CD14-positive monocyte (primary cell): ENCODE measurements at regions not wholly inside any gene's neighbourhood (a gene's known extent, or its start where the extent isn't known, plus 50 kb on each side); places are given as distances from the start of the nearest gene placed in this dataset.

Experiments
- DNase-seq, 3 donors: peaks; one replicate each; pipeline ENCODE4 v3.0.0-alpha.2; 2011 to 2022
- H2AFZ ChIP-seq: 2 replicates; pipeline ENCODE4 v1.6.0; 2012; ENCODE audit warnings: mild to moderate bottlenecking, low read depth, low read length, inconsistent platforms; ENCODE audit not compliant: insufficient read depth, poor library complexity, severe bottlenecking
- H3K27ac ChIP-seq, 2 donors: 1 replicate in 1 of 2; 2 replicates in 1 of 2; pipeline ENCODE4 v1.5.1; 2012 to 2013; ENCODE audit warnings: low read length in 2 of 2, control low read depth in 1 of 2, inconsistent platforms in 1 of 2, low read depth in 1 of 2, mild to moderate bottlenecking in 1 of 2
- H3K27me3 ChIP-seq, 2 donors: one replicate each; pipeline versions ENCODE4 v1.6.0 to v1.6.1; 2011 to 2013; ENCODE audit warnings: low read length in 2 of 2; ENCODE audit not compliant: control insufficient read depth in 2 of 2, insufficient read depth in 2 of 2
- H3K36me3 ChIP-seq, 2 donors: replicated peaks in 1 of 2; 1 replicate in 1 of 2; 2 replicates in 1 of 2; pipeline versions ENCODE4 v1.5.1 to v1.6.1; 2012 to 2013; ENCODE audit warnings: low read length in 2 of 2, control low read depth in 1 of 2, inconsistent platforms in 1 of 2, mild to moderate bottlenecking in 1 of 2; ENCODE audit not compliant: insufficient read depth in 2 of 2, control insufficient read depth in 1 of 2
- H3K4me1 ChIP-seq, 2 donors: 1 replicate in 1 of 2; 2 replicates in 1 of 2; pipeline versions ENCODE4 v1.5.1 to v1.6.1; 2012 to 2013; ENCODE audit warnings: low read length in 2 of 2, control low read depth in 1 of 2, inconsistent platforms in 1 of 2, mild to moderate bottlenecking in 1 of 2, moderate library complexity in 1 of 2; ENCODE audit not compliant: insufficient read depth in 2 of 2, control insufficient read depth in 1 of 2
- H3K4me2 ChIP-seq: replicated peaks from 2 replicates; pipeline ENCODE3; 2012; ENCODE audit warnings: low read length, moderate library complexity, mild to moderate bottlenecking; ENCODE audit not compliant: poor library complexity, severe bottlenecking; ENCODE audit errors: extremely low read depth
- H3K4me3 ChIP-seq, 3 experiments: fragments of 200-600 bp in 1 of 3; sonication (generic) in 1 of 3; replicated peaks in 1 of 3; 1 replicate in 2 of 3; 2 replicates in 1 of 3; pipeline ENCODE4 v1.5.1; 2011 to 2013; ENCODE audit warnings: low read length in 3 of 3, mild to moderate bottlenecking in 3 of 3, control low read depth in 2 of 3, low read depth in 2 of 3, inconsistent platforms in 1 of 3, moderate library complexity in 1 of 3
- H3K79me2 ChIP-seq: 2 replicates; pipeline ENCODE4 v1.6.0; 2012; ENCODE audit warnings: mild to moderate bottlenecking, control low read depth, inconsistent platforms, low read length, moderate library complexity; ENCODE audit not compliant: insufficient read depth
- H3K9ac ChIP-seq: 2 replicates; pipeline ENCODE4 v1.6.0; 2017; ENCODE audit warnings: low read length, mild to moderate bottlenecking; ENCODE audit not compliant: insufficient read depth, poor library complexity, severe bottlenecking
- H3K9me3 ChIP-seq, 2 donors: replicated peaks in 1 of 2; 1 replicate in 1 of 2; 2 replicates in 1 of 2; pipeline versions ENCODE4 v1.5.1 to v1.6.1; 2012 to 2013; ENCODE audit warnings: low read length in 2 of 2, control low read depth in 1 of 2; ENCODE audit not compliant: control insufficient read depth in 1 of 2, insufficient read depth in 1 of 2
- H4K20me1 ChIP-seq: 2 replicates; pipeline ENCODE4 v1.6.0; 2012; ENCODE audit warnings: mild to moderate bottlenecking, low read length, control low read depth, moderate library complexity; ENCODE audit not compliant: insufficient read depth
- H3K27ac Mint-ChIP-seq, 7 donors: one replicate each; pipeline ENCODE4 v1.8.0; 2020; ENCODE audit warnings: mild to moderate bottlenecking in 7 of 7, mixed read lengths in 7 of 7, moderate library complexity in 6 of 7, inconsistent platforms in 2 of 7
- H3K27me3 Mint-ChIP-seq, 3 donors: one replicate each; pipeline ENCODE4 v1.8.0; 2021 to 2022; ENCODE audit warnings: low read depth in 3 of 3, mild to moderate bottlenecking in 3 of 3, mixed read lengths in 3 of 3, moderate library complexity in 3 of 3, inconsistent platforms in 1 of 3
- H3K36me3 Mint-ChIP-seq, 2 donors: one replicate each; pipeline ENCODE4 v1.8.0; 2020; ENCODE audit warnings: mixed read lengths in 2 of 2, inconsistent platforms in 1 of 2, mild to moderate bottlenecking in 1 of 2
- H3K4me1 Mint-ChIP-seq: one replicate; pipeline ENCODE4 v1.8.0; 2020; ENCODE audit warnings: mild to moderate bottlenecking, mixed read lengths
- H3K4me3 Mint-ChIP-seq, 2 donors: one replicate each; pipeline ENCODE4 v1.8.0; 2020; ENCODE audit warnings: mild to moderate bottlenecking in 2 of 2, mixed read lengths in 2 of 2, moderate library complexity in 1 of 2
- H3K9me3 Mint-ChIP-seq, 7 donors: one replicate each; pipeline ENCODE4 v1.8.0; 2020 to 2022; ENCODE audit warnings: mixed read lengths in 7 of 7, mild to moderate bottlenecking in 6 of 7, moderate library complexity in 6 of 7, inconsistent platforms in 2 of 7
- WGBS: methylation state at CpG from one replicate; pipeline ENCODE4 v1.1.5; 2013; ENCODE audit warnings: missing lambda C conversion rate; ENCODE audit not compliant: insufficient coverage; 5-methylcytosine and 5-hydroxymethylcytosine counted together
- intact Hi-C, 2 donors: fragments of 100-400 bp; cut with micrococcal nuclease; formaldehyde crosslinking; loops; one replicate each; pipeline versions ENCODE4 v1.15.0 to v1.15.1; 2023
- TF ChIP-seq, protein P1 (sequence below): fragments of 200-600 bp; IDR thresholded peaks from one replicate; pipeline ENCODE4 v1.8.0; 2022; ENCODE audit warnings: antibody characterized with exemption, mild to moderate bottlenecking

DNA sequence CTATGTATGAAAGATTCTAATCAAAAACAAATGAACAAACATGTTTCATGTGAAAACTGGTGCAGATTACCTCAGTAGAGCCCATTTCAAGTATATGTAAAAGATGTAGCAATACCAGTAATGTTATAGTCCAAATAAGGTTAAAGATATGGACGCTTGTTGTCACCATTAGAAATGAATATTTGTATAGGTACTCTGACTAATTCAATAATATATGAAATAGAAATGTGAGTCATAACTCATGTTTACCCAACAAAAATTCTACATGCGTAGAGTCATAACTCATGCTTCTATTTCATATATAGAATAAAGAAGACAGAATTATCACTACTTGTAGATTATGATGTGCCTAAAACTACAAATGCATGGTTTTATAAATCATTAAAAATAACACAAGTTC, 739.1 kb upstream of the DIAPH2 start:
- H3K27ac Mint-ChIP-seq = no peak overlapping the region
- peaks cover 0 to 2% (median 0%) of the 10 kb centered on the region in 3 donors for H3K27me3 Mint-ChIP-seq
- TF ChIP-seq, protein P1, sequence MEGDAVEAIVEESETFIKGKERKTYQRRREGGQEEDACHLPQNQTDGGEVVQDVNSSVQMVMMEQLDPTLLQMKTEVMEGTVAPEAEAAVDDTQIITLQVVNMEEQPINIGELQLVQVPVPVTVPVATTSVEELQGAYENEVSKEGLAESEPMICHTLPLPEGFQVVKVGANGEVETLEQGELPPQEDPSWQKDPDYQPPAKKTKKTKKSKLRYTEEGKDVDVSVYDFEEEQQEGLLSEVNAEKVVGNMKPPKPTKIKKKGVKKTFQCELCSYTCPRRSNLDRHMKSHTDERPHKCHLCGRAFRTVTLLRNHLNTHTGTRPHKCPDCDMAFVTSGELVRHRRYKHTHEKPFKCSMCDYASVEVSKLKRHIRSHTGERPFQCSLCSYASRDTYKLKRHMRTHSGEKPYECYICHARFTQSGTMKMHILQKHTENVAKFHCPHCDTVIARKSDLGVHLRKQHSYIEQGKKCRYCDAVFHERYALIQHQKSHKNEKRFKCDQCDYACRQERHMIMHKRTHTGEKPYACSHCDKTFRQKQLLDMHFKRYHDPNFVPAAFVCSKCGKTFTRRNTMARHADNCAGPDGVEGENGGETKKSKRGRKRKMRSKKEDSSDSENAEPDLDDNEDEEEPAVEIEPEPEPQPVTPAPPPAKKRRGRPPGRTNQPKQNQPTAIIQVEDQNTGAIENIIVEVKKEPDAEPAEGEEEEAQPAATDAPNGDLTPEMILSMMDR = no peak
- no peak for DNase-seq
- Histone ChIP-seq H3K36me3 (no peaks in the 10 kb centered on the region), H2AFZ (no peak overlapping the region), H3K4me2 (no peak overlapping the region), H4K20me1 (no peaks in the 10 kb centered on the region), H3K27me3 (no peaks in the 10 kb centered on the region), H3K79me2 (no peaks in the 10 kb centered on the region), H3K9me3 (peaks cover 0 to 3% of the 10 kb centered on the region in 2 donors), H3K4me1 (no peaks in the 10 kb centered on the region), H3K27ac (no peak overlapping the region), H3K4me3 (no peak overlapping the region), H3K9ac (no peak overlapping the region)
- no peaks in the 10 kb centered on the region for H3K4me1 Mint-ChIP-seq
- WGBS = no CpG with 5 or more reads among the region's 2 CpGs
- no peaks in the 10 kb centered on the region for H3K36me3 Mint-ChIP-seq
- intact Hi-C loops = no loop called here
- no peak overlapping the region for H3K4me3 Mint-ChIP-seq
- H3K9me3 Mint-ChIP-seq = peaks cover 0 to 4% (median 0%) of the 10 kb centered on the region in 7 donors

DNA sequence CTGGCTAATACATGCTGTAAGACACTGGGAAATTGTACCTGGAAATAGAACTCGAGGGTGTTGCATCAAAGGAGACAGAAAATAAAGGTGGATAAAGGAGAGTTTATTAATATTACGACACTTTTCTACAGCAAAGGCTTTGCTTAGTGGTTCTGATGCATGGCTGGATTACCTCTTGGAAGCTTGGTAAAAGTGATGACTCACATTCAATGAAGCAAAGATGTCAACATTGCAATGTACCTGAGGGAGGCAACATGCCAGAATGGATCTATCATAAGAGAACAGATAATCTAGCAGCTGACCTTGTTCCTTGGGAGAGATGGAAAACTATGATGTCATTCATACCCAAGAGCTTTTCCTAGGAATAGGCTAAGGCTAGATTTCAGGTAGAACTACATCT, 735.1 kb upstream of the DIAPH2 start:
- no peaks in the 10 kb centered on the region for H3K4me1 Mint-ChIP-seq
- no peaks in the 10 kb centered on the region for H3K4me1 ChIP-seq
- no CpG with 5 or more reads among the region's 2 CpGs for WGBS

More for the DNA sequence above, 735.1 kb upstream of the DIAPH2 start:
- H3K4me3 Mint-ChIP-seq = no peak overlapping the region
- H3K79me2 ChIP-seq = no peaks in the 10 kb centered on the region
- no peak overlapping the region for H3K27ac ChIP-seq
- H3K36me3 ChIP-seq = no peaks in the 10 kb centered on the region
- H3K9ac ChIP-seq = no peak overlapping the region
- no peak for DNase-seq
- no peaks in the 10 kb centered on the region for H3K9me3 ChIP-seq
- H3K27ac Mint-ChIP-seq = no peak overlapping the region
- no peak overlapping the region for H3K4me3 ChIP-seq
- no peaks in the 10 kb centered on the region for H4K20me1 ChIP-seq
- H3K27me3 ChIP-seq = no peaks in the 10 kb centered on the region
- H3K4me2 ChIP-seq = no peak overlapping the region
- no peaks in the 10 kb centered on the region for H3K36me3 Mint-ChIP-seq
- no peak overlapping the region for H2AFZ ChIP-seq
- peaks cover 0 to 2% (median 0%) of the 10 kb centered on the region in 3 donors for H3K27me3 Mint-ChIP-seq
- intact Hi-C loops = no loop called here
- TF ChIP-seq, protein P1 = no peak
- H3K9me3 Mint-ChIP-seq = peaks cover 0 to 4% (median 0%) of the 10 kb centered on the region in 7 donors
